ENCODE measurements at regions not wholly inside any gene's neighbourhood (a gene's known extent, or its start where the extent isn't known, plus 50 kb on each side); places are given as distances from the start of the nearest gene placed in this dataset.

DNA sequence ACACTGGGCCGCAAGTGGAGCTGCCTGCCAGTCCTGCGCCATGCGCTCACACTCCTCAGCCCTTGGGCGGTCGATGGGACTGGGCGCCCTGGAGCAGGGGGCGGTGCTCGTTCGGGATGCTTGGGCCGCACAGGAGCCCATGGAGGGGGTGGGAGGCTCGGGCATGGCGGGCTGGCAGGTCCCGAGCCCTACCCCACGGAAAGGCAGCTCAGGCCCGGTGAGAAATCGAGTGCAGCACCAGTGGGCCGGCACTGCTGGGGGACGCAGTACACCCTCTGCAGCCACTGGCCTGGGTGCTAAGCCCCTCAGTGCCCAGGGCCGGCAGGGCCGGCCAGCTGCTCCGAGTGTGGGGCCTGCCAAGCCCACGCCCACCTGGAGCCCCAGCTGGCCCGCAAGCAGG is 328.7 kb upstream of the LRRC4C start:
- Mint-ChIP-seq H3K4me3 (no peak overlapping the region), H3K27ac (no peak overlapping the region), H3K36me3 (ENCODE audit: low read depth) (no peaks in the 10 kb centered on the region), H3K27me3 (no peaks in the 10 kb centered on the region), H3K9me3 (peaks cover 15% of the 10 kb centered on the region), H3K4me1 (ENCODE audit: low read depth) (no peaks in the 10 kb centered on the region)
- POLR2A ChIA-PET = no interaction called here
- DNase-seq = no peak
- CTCF ChIA-PET = no interaction called here
- intact Hi-C loops (cut with micrococcal nuclease) = no loop called here
- ATAC-seq = no peak
- TF ChIP-seq, protein P1, sequence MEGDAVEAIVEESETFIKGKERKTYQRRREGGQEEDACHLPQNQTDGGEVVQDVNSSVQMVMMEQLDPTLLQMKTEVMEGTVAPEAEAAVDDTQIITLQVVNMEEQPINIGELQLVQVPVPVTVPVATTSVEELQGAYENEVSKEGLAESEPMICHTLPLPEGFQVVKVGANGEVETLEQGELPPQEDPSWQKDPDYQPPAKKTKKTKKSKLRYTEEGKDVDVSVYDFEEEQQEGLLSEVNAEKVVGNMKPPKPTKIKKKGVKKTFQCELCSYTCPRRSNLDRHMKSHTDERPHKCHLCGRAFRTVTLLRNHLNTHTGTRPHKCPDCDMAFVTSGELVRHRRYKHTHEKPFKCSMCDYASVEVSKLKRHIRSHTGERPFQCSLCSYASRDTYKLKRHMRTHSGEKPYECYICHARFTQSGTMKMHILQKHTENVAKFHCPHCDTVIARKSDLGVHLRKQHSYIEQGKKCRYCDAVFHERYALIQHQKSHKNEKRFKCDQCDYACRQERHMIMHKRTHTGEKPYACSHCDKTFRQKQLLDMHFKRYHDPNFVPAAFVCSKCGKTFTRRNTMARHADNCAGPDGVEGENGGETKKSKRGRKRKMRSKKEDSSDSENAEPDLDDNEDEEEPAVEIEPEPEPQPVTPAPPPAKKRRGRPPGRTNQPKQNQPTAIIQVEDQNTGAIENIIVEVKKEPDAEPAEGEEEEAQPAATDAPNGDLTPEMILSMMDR (IDR thresholded peaks at IDR 0.05) = no peak

DNA sequence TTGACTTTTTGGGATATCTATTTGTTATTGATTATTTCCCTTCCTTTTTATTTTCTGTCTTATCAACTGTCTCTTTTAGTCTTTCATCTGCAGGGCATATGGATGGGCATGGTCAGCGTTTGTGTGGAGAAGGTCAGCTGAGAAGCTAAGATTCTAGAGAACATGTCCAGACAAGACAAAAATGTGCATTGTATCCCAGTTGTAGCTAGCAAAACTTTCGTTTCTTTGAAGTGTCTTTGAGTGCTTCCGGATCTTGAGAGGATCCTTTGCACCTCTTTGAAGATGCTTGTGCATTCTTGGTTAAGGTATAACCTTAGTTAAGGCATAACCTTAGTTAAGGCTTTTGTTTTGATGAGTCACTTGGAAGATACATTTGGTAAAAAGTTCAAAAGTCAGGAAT is 329.9 kb upstream of the LRRC4C start:
- DNase-seq (no peak), ATAC-seq (no peak)
- no peak overlapping the region for H3K27ac Mint-ChIP-seq
- H3K36me3 Mint-ChIP-seq (ENCODE audit: low read depth) = no peaks in the 10 kb centered on the region
- POLR2A ChIA-PET = no interaction called here
- no peaks in the 10 kb centered on the region for H3K27me3 Mint-ChIP-seq
- TF ChIP-seq, protein P1 (IDR thresholded peaks at IDR 0.05) = no peak
- H3K4me3 Mint-ChIP-seq = no peak overlapping the region
- H3K4me1 Mint-ChIP-seq (ENCODE audit: low read depth) = no peaks in the 10 kb centered on the region
- intact Hi-C loops (cut with micrococcal nuclease) = no loop called here
- H3K9me3 Mint-ChIP-seq = peaks cover 11% of the 10 kb centered on the region
- CTCF ChIA-PET = no interaction called here

DNA sequence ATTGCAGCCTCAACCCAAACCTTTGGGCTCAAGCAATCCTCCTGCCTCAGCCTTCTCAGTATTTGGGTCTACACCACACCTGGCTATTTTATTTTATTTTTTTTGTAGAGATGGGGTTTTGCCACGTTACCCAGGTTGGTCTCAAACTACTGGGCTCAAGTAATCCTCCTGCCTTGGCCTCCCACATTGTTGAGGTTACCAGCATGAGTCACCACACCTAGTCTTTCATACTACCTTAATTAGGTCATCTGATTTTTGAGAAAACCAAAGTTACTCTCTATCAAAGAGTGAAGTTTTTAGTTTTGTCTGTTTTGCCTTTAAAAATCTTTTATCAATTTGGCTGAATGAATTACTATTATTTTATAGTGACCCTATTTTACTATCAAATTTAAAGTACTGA is 335.6 kb upstream of the LRRC4C start:
- ATAC-seq (no peak), DNase-seq (no peak)
- peaks cover 4% of the 10 kb centered on the region for H3K9me3 Mint-ChIP-seq
- ChIA-PET POLR2A (no interaction called here), CTCF (no interaction called here)
- no peaks in the 10 kb centered on the region for H3K27me3 Mint-ChIP-seq
- H3K27ac Mint-ChIP-seq = no peak overlapping the region
- TF ChIP-seq, protein P1 (IDR thresholded peaks at IDR 0.05) = no peak
- no peaks in the 10 kb centered on the region for H3K36me3 Mint-ChIP-seq (ENCODE audit: low read depth)
- H3K4me1 Mint-ChIP-seq (ENCODE audit: low read depth) = no peaks in the 10 kb centered on the region
- intact Hi-C loops (cut with micrococcal nuclease) = no loop called here
- no peak overlapping the region for H3K4me3 Mint-ChIP-seq

DNA sequence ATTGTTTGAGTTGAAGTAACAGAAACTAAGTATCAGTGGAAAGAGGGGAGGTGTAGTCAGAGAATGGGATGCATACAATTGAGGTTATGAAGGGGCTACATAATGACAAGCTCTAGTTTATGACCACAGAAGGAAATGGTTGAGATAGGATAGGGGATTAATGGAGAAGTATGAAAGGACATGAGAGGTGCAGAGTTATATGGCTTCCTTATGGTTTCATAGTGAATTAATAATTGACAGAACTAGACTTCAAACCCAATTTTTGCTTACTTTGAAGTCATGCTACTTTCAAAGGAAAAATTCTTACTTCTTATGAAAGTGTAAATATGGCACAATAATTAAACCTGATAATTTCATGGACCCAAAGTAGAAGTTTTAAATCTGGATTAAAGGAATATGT is 340.3 kb upstream of the LRRC4C start:
- Mint-ChIP-seq H3K27me3 (no peaks in the 10 kb centered on the region), H3K27ac (no peak overlapping the region), H3K4me1 (ENCODE audit: low read depth) (no peaks in the 10 kb centered on the region), H3K9me3 (peaks cover 25% of the 10 kb centered on the region), H3K36me3 (ENCODE audit: low read depth) (no peaks in the 10 kb centered on the region), H3K4me3 (no peak overlapping the region)
- DNase-seq (no peak), ATAC-seq (no peak)
- CTCF ChIA-PET = no interaction called here
- TF ChIP-seq, protein P1 (IDR thresholded peaks at IDR 0.05) = no peak
- intact Hi-C loops (cut with micrococcal nuclease) = no loop called here
- POLR2A ChIA-PET = no interaction called here

DNA sequence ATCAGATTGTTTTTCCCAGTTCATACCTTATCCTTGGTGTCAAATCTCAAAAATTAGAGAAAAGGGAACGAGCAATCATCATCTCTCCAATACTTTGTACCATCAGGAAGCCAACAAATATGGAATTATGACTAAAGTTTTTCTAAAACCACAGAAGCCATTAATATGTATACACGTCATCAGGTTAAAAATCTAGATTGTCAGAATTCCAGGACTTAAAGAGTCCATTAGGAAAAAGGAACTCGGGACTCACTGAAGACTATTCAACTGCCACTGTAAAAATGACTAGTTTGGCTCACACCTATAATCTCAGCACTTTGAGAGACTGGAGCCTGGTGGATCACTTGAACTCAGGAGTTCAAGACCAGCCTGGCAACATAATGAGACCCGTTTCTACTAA is 344.4 kb upstream of the LRRC4C start:
- TF ChIP-seq, protein P1 (IDR thresholded peaks at IDR 0.05) = no peak
- DNase-seq (no peak), ATAC-seq (no peak)
- Mint-ChIP-seq H3K4me3 (no peak overlapping the region), H3K27me3 (no peaks in the 10 kb centered on the region), H3K4me1 (ENCODE audit: low read depth) (no peaks in the 10 kb centered on the region), H3K9me3 (peaks cover 30% of the 10 kb centered on the region), H3K36me3 (ENCODE audit: low read depth) (no peaks in the 10 kb centered on the region), H3K27ac (no peak overlapping the region)
- intact Hi-C loops (cut with micrococcal nuclease) = no loop called here
- ChIA-PET CTCF (no interaction called here), POLR2A (no interaction called here)

All from activated CD8-positive, alpha-beta T cell treated with anti-CD3 and anti-CD28 coated beads for 36 hours (primary cell).